ENCODE measurements at regions not wholly inside any gene's neighbourhood (a gene's known extent, or its start where the extent isn't known, plus 50 kb on each side); places are given as distances from the start of the nearest gene placed in this dataset.

DNA sequence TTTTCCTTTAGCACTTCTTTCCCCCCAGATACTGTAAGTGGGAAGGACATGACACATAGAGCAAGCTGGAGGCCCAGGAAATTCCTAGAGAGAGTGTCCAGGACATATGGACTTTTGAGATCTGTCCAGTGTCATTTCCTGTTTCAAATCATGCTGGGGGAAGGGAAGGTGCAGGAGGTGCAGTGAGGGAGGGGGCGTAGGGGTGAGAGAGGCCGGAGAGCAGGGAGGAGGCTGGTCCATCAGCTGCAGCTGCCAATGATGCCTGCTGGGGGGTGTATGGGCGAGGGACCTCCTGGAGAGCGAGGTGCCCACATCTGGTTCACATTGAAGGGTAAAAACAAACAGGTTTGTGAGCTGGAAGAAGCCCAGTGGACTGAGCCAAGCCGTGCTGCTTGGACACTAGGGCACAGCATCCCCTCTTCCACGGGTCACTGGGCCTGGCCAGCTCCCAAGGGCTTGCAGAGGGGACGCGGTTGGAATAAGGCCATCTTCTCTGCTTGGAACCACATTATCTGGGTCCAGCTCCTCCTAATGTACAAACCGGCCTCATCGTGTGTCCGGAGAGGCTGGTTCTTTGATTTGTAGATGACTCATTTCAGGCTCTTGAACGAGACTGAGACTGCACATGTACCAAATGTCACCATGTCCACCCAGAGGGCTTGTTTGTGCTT, 70.4 kb upstream of the SMURF2 start:
- TF ChIP-seq SMARCE1 (IDR thresholded peaks at IDR 0.05; ENCODE audit: borderline replicate concordance) (no peak), ZBTB21 (CRISPR knock-in tag; IDR thresholded peaks at IDR 0.05) (no peak)
- TF ChIP-seq, protein P1, sequence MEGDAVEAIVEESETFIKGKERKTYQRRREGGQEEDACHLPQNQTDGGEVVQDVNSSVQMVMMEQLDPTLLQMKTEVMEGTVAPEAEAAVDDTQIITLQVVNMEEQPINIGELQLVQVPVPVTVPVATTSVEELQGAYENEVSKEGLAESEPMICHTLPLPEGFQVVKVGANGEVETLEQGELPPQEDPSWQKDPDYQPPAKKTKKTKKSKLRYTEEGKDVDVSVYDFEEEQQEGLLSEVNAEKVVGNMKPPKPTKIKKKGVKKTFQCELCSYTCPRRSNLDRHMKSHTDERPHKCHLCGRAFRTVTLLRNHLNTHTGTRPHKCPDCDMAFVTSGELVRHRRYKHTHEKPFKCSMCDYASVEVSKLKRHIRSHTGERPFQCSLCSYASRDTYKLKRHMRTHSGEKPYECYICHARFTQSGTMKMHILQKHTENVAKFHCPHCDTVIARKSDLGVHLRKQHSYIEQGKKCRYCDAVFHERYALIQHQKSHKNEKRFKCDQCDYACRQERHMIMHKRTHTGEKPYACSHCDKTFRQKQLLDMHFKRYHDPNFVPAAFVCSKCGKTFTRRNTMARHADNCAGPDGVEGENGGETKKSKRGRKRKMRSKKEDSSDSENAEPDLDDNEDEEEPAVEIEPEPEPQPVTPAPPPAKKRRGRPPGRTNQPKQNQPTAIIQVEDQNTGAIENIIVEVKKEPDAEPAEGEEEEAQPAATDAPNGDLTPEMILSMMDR (CRISPR knock-in tag; IDR thresholded peaks at IDR 0.05), result 0 out of 2 replicates have a peak, but pooled peaks have one; percentile 2

Measured in HepG2 (cell line).